Right hindlimb (tissue), 1 donor: ENCODE measurements at regions not wholly inside any gene's neighbourhood (a gene's known extent, or its start where the extent isn't known, plus 50 kb on each side); places are given as distances from the start of the nearest gene placed in this dataset.

Source experiments
- DNase-seq: peaks from one replicate; pipeline ENCODE4 v3.0.0-alpha.2; 2018

DNA sequence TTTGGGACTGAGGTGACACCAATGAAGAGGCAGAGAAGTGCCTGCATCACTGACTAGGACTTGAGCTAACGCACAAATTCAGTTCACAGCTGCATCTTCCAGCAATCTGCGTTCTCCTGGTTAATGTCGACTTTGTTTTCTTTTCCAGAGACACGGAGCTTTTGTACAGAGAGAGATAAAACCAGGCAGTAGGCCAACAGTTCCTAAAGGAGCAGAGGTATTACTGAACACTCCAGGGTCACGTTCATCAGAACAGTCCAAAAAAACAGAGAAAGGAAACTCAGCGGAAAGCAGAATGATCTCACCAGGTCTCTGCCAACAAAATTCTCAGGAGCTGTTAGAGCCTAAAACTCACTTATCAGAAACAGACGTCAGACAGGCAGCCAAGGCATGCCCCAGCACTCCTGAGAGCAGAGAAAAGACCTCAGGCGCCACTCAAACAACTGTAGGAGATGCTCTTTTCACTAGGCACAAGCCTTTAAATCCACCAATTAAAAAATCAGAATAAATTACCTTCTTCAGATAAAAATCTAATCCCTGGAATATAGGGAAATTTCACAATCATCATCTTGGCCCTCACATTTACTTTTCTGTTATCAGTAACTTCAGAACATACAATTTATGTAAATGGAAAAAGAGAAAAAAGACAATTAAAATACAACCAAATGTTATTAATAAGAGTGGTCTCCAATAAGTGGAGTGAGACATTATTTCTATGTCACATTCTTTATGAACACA, 95.9 kb upstream of the SPTBN1 start:
- peak; percentile 72 for DNase-seq

DNA sequence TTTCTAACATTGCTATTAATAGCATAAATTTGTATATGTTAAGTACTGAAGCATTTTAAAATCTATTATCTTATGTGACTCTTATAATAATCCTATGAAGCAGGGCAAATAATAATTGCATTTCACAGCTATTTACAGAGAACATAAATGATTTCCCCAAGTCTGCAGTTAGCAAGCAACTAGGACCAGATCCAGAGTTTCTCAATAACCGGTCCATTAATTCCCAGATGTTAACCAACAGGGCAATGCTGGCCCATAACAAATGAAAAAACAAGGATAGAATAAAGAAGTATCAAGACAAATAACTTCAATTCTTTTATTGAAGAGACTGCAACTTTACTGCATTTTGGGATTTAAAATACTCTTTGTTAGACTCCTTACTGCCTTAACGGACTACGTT, 91.7 kb upstream of the SPTBN1 start:
- DNase-seq: no peak

DNA sequence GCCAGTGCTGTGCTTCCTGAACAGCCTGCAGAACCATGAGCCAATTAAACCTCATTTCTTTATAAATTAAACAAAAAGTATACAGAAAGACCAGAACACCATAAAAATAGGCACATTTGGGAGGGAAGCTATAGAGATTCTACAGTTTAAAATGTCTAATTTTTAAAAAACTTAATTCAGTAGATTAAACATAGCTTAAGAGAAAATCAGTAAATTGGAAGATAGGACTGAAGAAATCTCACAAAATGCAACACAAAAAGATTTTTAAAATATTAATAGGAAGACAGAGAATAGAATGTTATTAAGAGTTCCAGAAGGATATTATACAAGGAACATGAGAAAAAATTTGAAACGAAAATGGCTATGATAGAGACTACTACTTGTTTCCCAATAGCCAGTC, 90.5 kb upstream of the SPTBN1 start:
- no peak for DNase-seq

DNA sequence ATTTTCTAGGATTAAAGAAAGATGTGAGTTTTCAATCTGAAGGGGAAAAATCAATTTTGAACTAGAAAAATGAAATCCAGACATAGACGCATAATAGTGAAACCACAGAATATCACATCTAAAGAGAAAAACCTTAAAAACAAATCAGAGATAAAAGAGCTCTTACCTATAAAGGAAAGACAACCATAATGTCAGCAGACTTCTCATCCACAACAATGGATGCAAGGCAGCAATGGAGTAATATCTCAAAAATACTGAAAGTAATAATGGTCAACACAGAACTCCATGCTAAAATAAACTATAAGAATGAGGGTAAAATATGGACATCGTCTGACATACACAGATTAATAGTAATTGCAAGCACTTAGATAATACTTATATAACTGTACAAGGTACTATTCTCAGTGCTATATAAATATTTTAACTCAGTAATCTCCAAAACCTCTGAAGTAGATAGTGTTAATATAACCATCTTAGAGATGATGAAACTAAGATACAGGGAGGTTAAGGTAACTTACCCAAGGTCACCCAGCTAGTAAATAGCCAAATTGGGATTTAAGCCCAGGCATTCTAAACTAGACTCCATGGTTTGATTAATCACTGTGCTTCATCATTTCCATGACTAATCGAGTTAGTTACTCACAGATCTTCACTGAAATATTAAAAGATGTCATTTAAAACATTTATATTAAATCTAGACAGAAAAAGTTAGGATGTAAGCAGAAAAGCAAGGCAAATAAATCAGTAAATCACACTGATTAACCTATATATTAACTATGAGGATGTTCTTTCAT, 89.4 kb upstream of the SPTBN1 start:
- no peak for DNase-seq

DNA sequence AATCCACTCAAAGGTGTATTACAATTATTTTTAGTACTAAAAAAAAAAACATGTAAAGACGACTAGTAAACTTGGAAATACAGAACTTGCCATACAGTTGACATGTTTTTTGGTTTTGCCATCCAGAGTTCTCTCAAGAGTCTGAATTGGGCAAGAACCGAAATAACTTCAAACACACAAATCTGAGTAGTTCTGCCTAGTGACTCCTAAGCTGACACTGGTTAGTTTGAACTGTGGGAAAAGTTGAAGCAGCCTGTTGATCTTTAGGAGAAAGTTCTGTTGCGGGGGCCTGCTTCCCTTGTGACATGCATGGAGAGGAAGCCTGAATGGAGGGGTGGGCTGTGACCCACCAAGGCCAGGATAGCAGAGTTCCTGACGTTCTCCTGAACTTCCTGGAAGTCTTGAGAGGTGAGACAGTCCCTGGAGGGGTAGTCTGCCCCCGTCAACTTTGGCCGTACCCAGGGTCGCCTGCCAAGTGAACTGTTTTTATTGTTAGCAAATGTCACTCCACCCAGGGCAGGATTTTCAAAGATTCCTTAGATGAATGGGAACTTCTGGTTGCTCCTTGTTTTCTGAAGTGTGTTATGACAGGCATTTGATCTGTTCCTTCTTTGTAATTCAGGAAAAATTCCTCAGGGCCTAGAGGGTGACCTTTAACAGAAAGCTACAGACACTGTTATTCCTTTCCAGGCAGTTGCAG, 85.6 kb upstream of the SPTBN1 start:
- no peak for DNase-seq

DNA sequence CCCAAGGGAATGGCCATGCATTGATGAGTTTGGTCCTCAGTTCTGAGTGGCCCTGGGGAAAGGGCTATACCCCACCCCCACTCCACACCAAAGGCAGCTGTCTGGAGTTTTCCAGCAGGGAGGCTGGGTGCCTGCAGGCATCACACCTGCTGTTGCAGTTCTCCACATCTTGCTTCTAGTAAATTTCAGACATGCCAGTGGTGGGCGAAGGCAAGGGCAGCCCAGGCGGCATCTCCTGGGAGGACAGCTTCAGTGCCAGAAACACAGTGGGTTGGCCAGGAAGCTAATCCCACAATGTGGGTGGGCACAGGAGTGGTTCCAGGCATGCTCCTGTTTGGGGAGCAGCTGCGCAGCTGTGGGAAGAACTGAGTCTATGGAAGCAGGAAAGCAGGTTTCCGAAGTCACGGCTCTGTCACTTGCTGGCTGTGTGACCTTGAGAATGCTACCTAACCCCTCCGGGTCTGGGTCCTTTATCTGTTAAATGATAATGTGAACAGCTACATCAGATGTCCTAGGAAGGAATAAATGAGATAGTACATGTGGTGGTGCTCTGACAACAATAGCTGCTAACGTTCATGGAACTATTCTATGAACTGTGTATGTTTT, 84.6 kb upstream of the SPTBN1 start:
- DNase-seq: peak; percentile 72

DNA sequence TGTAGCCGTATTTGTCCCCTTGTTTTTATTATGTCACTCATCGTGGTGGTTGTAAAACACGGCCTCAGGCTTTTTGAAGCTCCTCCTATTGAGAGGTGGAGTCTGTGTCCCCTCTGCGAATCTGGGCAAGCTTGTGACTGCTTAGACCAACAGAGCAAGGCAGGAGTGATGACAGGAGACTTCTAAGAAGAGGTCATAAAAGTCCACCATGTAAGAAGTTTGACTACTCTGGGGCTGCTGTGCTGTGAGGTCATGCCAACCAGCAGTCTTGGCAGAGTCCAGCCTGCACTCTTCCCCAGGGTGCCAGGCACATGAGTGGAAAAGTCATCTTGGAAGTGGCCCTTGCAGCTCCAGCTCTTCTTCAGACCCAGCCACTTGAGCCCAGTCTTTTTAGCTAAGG, 83.8 kb upstream of the SPTBN1 start:
- DNase-seq: no peak

DNA sequence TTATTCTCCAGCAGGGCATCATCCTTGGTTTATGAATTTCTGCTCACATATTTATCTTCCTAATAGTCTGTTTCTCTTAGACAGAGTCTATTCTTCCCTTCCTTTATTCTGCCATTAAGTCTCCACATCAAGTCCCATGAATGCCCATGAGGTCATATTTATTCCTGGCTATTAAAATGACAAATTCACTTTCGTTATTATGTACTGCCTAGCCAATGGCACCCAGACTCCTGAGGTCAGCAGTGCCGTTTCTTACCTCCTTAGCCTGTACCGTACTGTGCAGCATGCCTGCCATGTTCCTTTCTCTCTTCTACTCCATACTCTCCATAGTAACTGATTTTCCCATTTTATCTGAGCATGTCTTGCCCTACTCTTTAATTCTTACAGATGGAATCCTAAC, 82.3 kb upstream of the SPTBN1 start:
- DNase-seq: no peak

DNA sequence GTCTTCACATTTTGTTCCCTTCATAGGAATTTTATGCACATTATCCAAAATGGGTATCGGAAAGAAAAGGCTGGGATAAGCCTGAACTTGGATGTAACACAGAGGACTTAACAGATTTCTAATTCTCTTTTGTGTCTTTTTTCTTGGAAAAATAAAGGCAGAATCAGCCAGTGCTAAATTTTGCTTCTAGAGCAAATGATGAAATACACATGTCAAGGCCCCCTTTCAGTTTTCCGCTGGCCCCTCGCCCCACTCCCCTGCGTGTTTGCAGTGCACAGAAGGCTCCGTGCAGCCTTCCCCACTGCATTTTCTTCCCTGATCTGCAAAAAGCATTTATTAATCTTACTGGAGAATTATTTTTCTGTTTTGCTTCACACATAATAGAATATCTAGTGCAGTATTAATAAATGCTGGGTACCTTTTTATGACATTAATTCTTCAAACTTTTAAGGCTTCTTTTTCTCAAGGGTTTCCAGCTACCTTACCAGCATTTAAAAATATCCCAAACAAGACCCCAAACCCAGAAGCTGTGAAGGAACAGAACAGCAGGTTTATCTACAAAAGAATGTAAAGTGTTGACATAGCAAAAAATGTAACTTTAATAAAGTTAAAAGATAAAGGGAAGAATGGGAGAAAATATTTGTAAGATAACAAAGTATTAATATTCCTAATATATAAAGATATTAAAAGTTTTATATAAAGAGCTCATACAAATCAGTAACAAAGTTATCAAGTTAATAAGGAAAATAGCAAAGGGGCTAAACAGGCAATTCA, 81.3 kb upstream of the SPTBN1 start:
- no peak for DNase-seq

DNA sequence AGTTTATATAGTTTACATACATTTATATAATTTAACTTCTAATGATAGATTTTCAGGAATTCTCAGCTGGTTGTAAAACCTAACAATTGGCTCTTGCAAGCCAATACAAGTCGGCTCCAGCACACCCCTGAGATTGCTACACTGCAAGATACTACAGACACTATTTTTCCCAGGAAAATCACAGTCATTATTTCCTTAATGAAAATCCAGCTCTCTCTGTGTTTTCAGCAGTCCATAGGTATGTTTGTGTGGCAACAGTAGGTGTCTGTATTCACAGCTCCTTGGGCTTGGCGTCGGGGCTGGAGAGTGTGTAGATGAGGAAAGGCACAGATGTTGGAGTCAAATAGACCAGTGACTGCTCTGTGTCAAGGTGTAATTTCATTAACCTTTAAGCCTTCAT, 78.7 kb upstream of the SPTBN1 start:
- DNase-seq: no peak

DNA sequence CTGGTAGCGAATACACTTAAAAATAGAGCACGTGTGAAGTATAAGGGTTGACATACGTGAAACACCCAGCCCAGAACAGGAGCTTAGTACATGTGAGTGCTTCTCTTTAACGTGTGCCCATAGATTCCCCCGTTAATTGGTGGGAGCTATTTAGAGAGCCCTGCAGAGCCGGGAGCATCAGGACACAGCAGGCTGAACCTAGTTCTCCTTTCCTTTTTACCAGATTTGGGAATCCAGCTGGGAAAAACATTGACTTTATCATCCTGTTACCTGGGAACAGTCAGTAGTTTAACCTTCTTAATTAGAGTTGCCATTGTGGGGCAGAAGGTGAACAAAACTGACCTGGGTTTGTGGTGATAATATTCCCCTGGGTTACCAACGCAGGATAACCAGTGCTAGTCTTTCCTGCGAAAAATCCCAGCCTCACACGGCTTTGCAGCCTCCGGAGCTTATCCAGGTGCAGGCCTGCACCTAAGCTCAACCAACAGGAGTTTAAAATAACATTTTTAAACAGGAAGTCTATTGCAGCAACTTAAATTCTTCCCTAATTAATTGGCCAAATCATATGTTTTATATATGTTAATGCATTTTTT, 78.1 kb upstream of the SPTBN1 start:
- DNase-seq: no peak

DNA sequence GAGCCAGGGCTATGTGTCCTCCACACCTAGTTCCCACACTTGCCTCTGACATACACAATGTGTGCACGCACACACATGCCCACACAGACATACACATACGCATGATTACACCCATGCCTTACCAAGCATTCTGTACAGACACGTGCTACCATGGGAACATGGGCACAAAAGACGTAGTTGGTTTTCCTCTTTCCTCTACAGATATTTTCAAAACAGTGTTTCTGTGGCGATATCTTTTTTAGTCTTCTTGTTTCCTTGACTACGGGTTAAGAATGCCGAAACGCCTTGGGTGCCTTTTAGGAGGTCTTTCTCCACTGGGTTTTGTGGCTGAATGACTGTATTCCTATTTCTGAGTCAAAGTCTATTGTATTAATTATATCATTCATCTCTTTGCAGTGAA, 75.5 kb upstream of the SPTBN1 start:
- DNase-seq: no peak

DNA sequence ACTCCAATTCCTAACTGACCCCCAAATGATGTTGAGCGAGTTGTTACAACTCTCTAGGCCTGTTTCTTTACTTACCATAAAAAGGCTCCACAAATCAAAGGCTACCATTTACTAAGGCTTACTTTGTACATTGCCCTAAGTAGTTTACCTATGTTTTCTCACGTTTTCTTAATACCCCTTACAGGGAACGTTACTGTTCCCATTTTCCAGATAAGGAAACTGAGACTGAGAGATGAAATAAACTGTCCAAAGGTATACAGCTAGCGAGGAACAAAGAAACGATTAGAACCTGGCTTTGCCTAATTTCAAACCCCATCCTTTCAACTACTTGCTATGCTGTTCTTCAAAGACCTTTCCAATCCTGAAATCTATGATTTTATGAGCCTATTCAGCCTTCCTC, 74.8 kb upstream of the SPTBN1 start:
- no peak for DNase-seq

DNA sequence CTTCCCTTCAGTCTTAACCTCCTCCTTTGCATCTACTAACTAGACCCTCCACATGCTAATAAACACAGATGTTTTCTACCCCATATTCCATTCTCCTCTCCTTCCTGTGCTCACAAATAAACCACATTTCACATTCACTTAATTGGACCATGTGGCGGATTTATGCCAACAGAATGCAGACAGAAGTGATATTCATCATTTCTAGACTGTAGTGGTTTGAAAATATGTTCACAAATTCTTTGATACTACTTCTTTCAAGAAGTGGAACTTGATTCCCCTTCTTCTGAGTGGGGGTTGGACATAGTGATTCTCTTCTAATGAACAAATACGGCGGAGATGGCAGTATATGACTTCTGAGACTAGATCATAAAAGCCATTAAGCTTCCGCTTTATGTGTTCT, 73.5 kb upstream of the SPTBN1 start:
- DNase-seq: no peak

DNA sequence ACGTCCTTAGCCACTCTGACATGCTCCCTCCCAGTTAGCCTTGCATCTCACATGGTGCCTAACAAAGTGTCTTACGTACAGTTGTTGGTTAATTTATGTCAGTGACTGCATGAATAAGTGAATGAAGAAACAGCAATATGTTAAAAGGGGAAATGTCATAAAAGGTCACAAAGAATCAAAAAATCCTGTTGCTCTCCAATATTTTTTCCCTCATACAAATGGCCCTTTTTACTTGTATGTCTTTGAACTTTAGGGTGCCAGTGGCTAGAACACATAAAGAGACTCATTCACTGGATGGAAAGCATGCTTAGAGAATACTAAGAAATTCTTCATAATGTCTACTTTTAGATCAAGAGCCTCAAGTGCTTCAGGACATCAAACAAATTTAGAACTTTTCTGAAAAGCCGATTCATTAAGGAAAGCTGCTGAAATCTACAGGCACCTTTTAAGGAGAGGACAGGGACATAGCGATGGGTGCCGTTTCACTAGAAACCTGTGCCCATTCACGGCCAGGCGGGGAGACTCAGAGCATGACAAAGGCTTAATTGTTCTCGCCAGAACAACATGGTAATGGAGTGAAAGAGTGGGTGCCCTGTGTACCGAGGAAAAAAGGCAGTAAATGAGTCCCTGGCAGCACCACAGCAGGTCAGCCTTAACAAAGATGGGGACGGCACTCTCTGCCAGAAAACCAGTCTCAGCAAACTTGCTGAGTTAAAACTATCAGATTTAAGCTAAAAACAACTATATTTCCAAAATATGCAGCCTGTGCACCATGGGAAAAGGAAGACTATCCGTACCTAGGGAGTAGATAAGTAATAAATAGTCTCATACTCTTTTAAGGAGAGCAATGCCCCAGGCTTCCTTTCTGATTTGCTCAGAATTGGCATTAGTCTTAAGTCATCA, 71.6 kb upstream of the SPTBN1 start:
- DNase-seq: no peak

DNA sequence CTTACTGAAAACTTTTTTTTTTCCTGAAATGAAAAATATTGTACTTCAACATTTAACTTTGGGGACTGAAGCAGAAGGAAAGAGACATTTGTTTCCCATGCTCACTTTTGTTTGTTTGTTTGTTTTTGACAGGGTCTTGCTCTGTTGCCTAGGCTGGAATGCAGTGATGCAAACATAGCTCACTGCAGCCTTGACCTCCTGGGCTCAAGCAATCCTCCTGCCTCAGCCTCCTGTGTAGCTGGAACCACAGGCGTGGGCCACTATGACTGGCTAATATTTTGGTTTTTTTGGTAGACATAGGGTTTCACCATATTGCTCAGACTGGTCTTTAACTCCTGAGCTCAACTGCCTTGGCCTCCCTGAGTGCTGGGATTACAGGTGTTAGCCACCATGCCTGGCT, 70.9 kb upstream of the SPTBN1 start:
- no peak for DNase-seq

DNA sequence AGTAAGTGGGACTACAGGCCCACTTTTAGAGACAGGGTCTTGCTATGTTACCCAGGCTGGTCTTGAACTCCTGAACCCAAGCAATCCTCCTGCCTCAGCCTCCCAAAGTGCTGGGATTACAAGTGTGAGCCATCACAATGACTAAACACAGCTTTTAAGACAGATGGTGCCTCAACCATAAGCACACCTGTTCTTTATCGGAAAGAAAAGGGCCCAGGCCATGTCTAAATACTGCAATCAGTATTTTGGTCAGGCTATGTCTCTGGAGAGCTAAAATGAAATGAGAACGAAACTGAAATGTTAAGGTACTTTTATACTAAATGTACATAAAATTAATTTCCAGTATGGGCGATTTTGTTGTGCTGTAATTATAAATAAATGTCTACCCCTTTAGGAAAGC, 69.5 kb upstream of the SPTBN1 start:
- DNase-seq: no peak

DNA sequence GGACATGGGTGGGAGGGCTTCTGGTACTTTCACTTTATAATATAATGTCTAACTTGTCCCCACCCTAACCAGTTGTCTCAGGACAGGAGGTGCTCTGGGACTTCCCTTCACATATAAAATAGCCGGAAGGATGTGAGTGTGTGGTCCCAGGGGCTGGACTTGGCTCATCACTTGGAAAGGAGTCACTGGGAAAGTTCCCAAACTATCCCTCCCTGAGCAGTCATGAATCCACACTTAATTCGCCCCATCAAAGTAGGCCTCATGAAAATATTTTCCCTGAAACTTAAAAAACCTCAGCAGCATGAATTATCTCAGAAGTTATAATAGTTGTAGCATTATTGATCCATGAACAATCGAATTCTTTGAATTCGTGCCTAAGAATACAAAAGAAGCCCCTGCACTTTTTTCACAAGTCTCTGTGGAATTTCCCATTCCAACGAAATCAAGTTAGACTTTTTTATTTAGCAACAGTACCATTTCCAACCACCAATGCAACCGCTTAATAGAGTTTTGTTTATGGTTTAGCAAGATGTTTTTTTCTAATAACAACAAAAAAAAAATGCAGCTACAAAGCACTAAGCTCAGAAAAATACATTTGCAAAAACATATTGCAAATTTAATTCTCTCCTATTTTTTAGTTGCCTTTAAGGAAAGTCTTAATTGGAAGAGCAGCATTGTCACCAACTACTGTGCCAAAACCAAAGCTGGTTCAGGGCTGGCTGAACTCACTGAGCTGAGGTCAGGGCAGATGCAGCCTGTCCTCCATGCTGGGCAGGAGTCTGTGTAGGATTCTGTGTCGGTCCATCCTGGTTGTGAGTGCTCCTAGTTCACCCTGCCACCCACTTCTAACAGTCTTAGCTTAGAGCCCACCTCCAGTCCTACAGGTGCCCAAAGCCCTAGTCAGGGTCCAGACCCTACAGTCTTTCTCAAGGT, 68.8 kb upstream of the SPTBN1 start:
- peak; percentile 73 for DNase-seq

DNA sequence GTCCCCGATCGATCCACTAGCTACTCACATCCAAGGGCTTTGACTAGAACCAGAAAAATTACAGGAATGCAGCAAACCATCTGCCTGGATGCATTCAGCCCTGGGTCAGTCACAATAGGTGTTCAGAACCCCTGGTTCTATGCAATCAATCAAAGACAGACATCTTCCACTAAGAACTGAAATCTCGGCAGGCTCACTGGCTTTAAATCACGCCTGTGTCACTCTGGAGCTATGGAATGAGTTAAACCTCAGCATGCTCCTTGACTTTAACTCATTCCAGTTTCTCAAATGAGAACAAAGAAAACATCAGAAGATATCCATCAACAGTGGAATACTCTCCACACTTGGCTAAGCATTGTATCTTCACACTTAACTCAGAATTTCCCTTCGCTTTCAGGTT, 68.1 kb upstream of the SPTBN1 start:
- DNase-seq: no peak
